Right lobe of liver (tissue), 6 donors: ENCODE measurements at regions not wholly inside any gene's neighbourhood (a gene's known extent, or its start where the extent isn't known, plus 50 kb on each side); places are given as distances from the start of the nearest gene placed in this dataset.

Experiments
- ATAC-seq, 4 donors: fragments of 200-7000 bp; cut with Tn5 transposase; one replicate each; pipeline ENCODE4 v1.9.1; 2020; ENCODE audit warnings: mild to moderate bottlenecking in 4 of 4, moderate library complexity in 4 of 4
- DNase-seq, 3 donors: peaks; one replicate each; pipeline ENCODE4 v3.0.0-alpha.2; 2020
- H3K27ac ChIP-seq, 3 donors: fragments of 200-600 bp; one replicate each; pipeline ENCODE4 v1.8.0; 2022
- H3K27me3 ChIP-seq, 2 donors: fragments of 200-600 bp; one replicate each; pipeline ENCODE4 v1.8.0; 2022
- H3K36me3 ChIP-seq, 4 donors: fragments of 200-600 bp; sonication (generic) in 1 of 4; one replicate each; pipeline versions ENCODE4 v1.5.1 to v1.8.0; 2017 to 2022; ENCODE audit warnings: control low read depth in 1 of 4
- H3K4me1 ChIP-seq, 4 donors: fragments of 200-600 bp; sonication (generic) in 1 of 4; one replicate each; pipeline versions ENCODE4 v1.5.1 to v1.8.0; 2017 to 2022; ENCODE audit warnings: control low read depth in 1 of 4
- H3K4me3 ChIP-seq, 3 donors: fragments of 200-600 bp; one replicate each; pipeline ENCODE4 v1.8.0; 2022
- H3K9me3 ChIP-seq, 4 donors: fragments of 200-600 bp; sonication (generic) in 1 of 4; one replicate each; pipeline versions ENCODE4 v1.5.1 to v1.8.0; 2017 to 2022; ENCODE audit warnings: control low read depth in 1 of 4
- POLR2A ChIP-seq: fragments of 450-650 bp; IDR thresholded peaks from one replicate; pipeline ENCODE4 v1.6.1; 2017; ENCODE audit warnings: antibody characterized with exemption, mild to moderate bottlenecking
- WGBS: methylation state at CpG from one replicate; pipeline ENCODE4 v1.1.6; 2018; ENCODE audit warnings: low coverage, low lambda C conversion rate; ENCODE audit not compliant: insufficient coverage; ENCODE audit errors: missing lambda C conversion rate; 5-methylcytosine and 5-hydroxymethylcytosine counted together
- intact Hi-C, 2 donors: fragments of 100-400 bp; cut with DNase I; formaldehyde crosslinking; loops; one replicate each; pipeline versions ENCODE4 v1.11.2 to v1.14.1; 2022
- TF ChIP-seq, protein P1 (sequence below), 4 donors: fragments of 200-600 bp in 3 of 4; fragments of 450-650 bp in 1 of 4; IDR thresholded peaks; one replicate each; pipeline versions ENCODE4 v1.5.1 to v1.8.0; 2016 to 2022; ENCODE audit warnings: antibody characterized with exemption in 4 of 4, mild to moderate bottlenecking in 2 of 4
- donor health status: DM: no; HTN: yes; CAD: no.
- donor health status: DM: no; HTN: no; CAD: no.
- donor health status: DM: no; HTN: no; CAD: no.
- donor health status: DM: no; HTN: yes; CAD: no.
- donor health status: DM: no; HTN: yes; CAD: no.

DNA sequence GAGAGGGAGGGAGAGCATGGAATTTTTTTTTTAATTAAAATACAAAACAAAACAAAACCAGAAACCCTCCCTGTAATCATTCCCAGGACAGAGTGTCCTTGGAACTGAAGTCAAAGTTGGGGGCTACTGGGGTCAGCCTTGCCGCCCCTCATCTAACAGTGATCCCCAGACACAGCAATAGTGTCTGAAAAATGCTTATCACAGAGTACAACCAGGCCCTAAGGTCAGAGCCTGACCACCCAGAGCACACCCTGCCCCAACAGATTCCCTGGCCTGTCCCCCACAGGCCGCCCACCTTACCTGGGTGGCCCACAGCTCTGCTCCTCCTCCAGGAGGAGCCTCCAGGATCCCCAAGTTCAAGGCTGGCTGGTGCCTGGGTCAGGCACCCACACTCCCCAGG lies 101.6 kb upstream of the LINGO1 start:
- DNase-seq (no peak), ATAC-seq (no peak)
- no peak for TF ChIP-seq POLR2A
- TF ChIP-seq, protein P1, sequence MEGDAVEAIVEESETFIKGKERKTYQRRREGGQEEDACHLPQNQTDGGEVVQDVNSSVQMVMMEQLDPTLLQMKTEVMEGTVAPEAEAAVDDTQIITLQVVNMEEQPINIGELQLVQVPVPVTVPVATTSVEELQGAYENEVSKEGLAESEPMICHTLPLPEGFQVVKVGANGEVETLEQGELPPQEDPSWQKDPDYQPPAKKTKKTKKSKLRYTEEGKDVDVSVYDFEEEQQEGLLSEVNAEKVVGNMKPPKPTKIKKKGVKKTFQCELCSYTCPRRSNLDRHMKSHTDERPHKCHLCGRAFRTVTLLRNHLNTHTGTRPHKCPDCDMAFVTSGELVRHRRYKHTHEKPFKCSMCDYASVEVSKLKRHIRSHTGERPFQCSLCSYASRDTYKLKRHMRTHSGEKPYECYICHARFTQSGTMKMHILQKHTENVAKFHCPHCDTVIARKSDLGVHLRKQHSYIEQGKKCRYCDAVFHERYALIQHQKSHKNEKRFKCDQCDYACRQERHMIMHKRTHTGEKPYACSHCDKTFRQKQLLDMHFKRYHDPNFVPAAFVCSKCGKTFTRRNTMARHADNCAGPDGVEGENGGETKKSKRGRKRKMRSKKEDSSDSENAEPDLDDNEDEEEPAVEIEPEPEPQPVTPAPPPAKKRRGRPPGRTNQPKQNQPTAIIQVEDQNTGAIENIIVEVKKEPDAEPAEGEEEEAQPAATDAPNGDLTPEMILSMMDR (IDR thresholded peaks at IDR 0.05): no peak
- Histone ChIP-seq H3K27ac (no peak overlapping the region), H3K4me3 (no peak overlapping the region), H3K27me3 (no peaks in the 10 kb centered on the region), H3K9me3 (no peaks in the 10 kb centered on the region), H3K4me1 (no peaks in the 10 kb centered on the region), H3K36me3 (no peaks in the 10 kb centered on the region)
- intact Hi-C loops: no loop called here
- WGBS: no CpG with 5 or more reads among the region's 2 CpGs

DNA sequence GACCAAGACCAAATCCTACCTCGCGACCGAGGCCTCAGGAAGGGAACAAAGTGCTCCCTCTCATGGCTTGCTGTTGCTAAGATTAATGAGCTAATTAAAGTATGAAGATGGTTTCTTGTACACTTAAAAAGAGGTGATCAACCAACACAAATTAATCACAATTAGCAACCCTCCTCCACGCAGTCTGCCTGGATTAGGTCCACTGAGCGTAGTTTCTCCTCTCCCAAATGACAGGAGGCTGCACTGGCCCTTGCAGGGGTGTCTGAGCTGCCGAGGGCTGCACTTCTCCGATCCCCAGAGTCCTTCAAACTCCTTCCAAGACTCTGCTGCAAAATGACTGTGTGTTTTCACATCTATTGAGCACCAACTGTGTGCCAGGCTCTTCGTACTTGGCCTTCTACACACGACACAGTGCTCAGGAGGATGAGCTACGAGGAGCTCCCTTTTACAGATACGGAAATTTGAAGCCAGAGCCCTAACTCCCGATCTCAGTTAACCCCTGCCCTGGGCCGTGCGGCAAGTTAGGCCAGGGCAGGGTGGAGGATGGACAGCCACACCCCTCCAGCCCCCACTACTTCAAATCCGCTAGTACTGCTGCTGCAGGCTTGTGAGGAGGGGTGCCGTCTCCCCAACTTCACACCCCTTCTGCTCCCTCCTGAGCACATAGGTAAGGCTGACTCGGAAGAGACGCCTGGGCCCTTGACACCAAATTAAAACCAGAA lies 101.0 kb upstream of the LINGO1 start:
- H3K9me3 ChIP-seq: no peaks in the 10 kb centered on the region
- WGBS: 54% methylated on average over 11 of the region's 18 CpGs
- no peak overlapping the region for H3K4me3 ChIP-seq
- H3K27me3 ChIP-seq: no peaks in the 10 kb centered on the region
- ATAC-seq (no peak), DNase-seq (no peak)
- H3K36me3 ChIP-seq: no peaks in the 10 kb centered on the region
- no peak overlapping the region for H3K27ac ChIP-seq
- TF ChIP-seq, protein P1 (IDR thresholded peaks at IDR 0.05): no peak
- no peak for TF ChIP-seq POLR2A
- no peaks in the 10 kb centered on the region for H3K4me1 ChIP-seq
- intact Hi-C loops: no loop called here

DNA sequence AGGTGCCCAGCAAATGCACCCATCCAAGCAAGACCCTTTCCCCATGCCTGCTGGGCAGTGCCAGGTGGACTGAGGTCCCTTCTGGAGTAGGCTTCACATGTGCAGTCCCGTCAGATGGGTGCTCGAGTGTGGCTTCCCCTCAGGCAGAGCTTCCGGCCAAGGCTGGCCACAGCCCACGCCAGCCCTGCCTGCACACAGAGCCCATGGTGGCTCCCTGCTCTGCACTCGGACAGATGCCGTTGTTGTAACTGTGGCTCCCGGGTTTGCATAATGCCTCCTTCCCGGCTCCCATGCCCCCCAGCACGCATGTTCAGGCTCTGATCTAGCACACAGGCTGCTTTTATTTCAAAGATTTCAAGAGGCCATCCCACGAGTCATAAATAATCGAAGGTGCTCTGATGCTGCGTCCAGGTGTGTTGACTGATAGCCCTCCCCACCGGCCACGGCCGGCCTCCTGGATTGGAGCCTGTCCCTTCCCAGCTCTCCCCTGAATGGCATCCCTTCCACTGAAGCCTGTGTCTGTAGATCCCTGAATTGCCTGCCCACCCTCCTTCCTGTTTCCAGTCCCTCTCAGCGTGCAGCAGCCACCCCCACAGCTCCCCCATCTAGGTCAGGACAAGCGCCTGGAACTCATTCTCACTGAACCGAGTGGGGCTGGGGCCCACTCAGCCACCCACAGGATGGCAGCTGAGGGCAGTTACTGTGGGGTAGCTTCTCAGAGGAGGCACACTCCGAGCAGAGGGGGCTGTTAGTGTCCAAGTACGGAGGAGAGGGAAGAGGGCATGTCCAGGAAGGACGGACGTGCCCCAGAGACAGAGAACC lies 100.0 kb upstream of the LINGO1 start:
- TF ChIP-seq, protein P1 (IDR thresholded peaks at IDR 0.05): no peak
- TF ChIP-seq POLR2A: no peak
- ATAC-seq (no peak), DNase-seq (no peak)
- Histone ChIP-seq H3K4me1 (no peaks in the 10 kb centered on the region), H3K9me3 (no peaks in the 10 kb centered on the region), H3K36me3 (no peaks in the 10 kb centered on the region), H3K27ac (no peak overlapping the region), H3K27me3 (no peaks in the 10 kb centered on the region), H3K4me3 (no peak overlapping the region)
- intact Hi-C loops: no loop called here
- 62% methylated on average over 9 of the region's 22 CpGs for WGBS

DNA sequence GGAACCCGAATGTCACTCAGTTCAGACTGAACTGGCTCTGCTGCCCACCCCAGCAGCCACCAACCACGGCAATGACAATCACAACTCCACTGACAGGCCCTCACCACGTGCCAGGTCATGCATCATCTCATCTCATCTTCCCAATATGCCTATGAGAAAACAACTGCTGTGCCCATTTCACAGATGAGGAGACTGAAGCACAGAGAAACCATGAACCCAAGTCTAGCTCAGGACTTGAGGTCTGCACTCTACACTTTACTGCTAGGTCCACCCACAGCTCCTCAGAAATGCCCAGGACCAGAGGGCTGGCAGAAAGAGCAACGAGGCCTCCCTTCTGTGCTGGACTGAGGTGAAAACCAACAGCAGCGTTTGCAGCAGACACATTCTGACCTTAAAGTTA lies 99.2 kb upstream of the LINGO1 start:
- Histone ChIP-seq H3K9me3 (no peaks in the 10 kb centered on the region), H3K36me3 (no peaks in the 10 kb centered on the region), H3K27ac (no peak overlapping the region), H3K4me3 (no peak overlapping the region), H3K4me1 (no peaks in the 10 kb centered on the region), H3K27me3 (no peaks in the 10 kb centered on the region)
- DNase-seq (no peak), ATAC-seq (no peak)
- TF ChIP-seq POLR2A: no peak
- TF ChIP-seq, protein P1 (IDR thresholded peaks at IDR 0.05): no peak
- intact Hi-C loops: no loop called here
- 41% methylated on average over 3 of the region's 5 CpGs for WGBS
